Ishikawa (cell line): ENCODE measurements at regions not wholly inside any gene's neighbourhood (a gene's known extent, or its start where the extent isn't known, plus 50 kb on each side); places are given as distances from the start of the nearest gene placed in this dataset.

Experiments
- CEBPB ChIP-seq: IDR thresholded peaks from 2 replicates; pipeline ENCODE4 v1.6.1; 2012
- CREB1 ChIP-seq: IDR thresholded peaks from 2 replicates; pipeline ENCODE4 v1.6.1; 2012; ENCODE audit warnings: low read depth
- EP300 ChIP-seq: IDR thresholded peaks from 2 replicates; pipeline ENCODE4 v1.6.1; 2012; ENCODE audit warnings: borderline replicate concordance
- FOXM1 ChIP-seq: IDR thresholded peaks from 2 replicates; pipeline ENCODE4 v1.6.1; 2012; ENCODE audit warnings: low read depth, borderline replicate concordance
- NFIC ChIP-seq: IDR thresholded peaks from 2 replicates; pipeline ENCODE4 v1.6.1; 2012
- RAD21 ChIP-seq: IDR thresholded peaks from 2 replicates; pipeline ENCODE4 v1.6.1; 2012; ENCODE audit warnings: low read depth
- TAF1 ChIP-seq: IDR thresholded peaks from 2 replicates; pipeline ENCODE4 v1.6.1; 2012; ENCODE audit warnings: low read depth, mild to moderate bottlenecking
- TCF12 ChIP-seq: IDR thresholded peaks from 2 replicates; pipeline ENCODE4 v1.6.1; 2012; ENCODE audit warnings: low read depth
- TEAD4 ChIP-seq: IDR thresholded peaks from 2 replicates; pipeline ENCODE4 v1.6.1; 2012
- YY1 ChIP-seq: IDR thresholded peaks from 2 replicates; pipeline ENCODE4 v1.6.1; 2012; ENCODE audit warnings: low read depth
- TF ChIP-seq, protein P1 (sequence below): IDR thresholded peaks from 2 replicates; pipeline ENCODE4 v1.6.1; 2012; ENCODE audit warnings: low read depth, mild to moderate bottlenecking
- TF ChIP-seq, protein P2 (sequence below): IDR thresholded peaks from 2 replicates; pipeline ENCODE4 v1.6.1; 2012

DNA sequence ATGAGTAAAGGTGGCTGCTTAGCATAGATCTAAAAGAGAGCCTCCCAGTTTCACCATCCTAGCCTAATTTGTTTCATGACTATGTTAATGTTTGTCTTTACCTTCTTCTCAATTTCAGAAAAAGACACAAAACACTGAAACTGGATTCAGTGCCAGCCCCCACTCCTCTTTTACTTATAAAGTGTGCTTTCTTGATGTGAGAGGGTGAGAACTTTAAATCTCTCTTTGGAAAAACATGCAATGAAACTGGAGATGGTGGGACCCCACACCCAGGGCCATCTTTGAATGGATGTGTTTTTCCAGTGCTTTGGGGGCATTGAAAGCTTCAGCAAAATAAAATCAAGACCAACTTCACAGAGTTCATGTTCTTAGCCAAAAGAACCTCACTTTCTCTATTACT lies 185.9 kb downstream of the CYRIA start:
- TF ChIP-seq CREB1 (no peak), TAF1 (no peak), EP300 (no peak), NFIC (no peak), CEBPB (no peak), RAD21 (no peak), FOXM1 (no peak), YY1 (no peak), TCF12 (no peak), TEAD4 (no peak)
- TF ChIP-seq, protein P1, sequence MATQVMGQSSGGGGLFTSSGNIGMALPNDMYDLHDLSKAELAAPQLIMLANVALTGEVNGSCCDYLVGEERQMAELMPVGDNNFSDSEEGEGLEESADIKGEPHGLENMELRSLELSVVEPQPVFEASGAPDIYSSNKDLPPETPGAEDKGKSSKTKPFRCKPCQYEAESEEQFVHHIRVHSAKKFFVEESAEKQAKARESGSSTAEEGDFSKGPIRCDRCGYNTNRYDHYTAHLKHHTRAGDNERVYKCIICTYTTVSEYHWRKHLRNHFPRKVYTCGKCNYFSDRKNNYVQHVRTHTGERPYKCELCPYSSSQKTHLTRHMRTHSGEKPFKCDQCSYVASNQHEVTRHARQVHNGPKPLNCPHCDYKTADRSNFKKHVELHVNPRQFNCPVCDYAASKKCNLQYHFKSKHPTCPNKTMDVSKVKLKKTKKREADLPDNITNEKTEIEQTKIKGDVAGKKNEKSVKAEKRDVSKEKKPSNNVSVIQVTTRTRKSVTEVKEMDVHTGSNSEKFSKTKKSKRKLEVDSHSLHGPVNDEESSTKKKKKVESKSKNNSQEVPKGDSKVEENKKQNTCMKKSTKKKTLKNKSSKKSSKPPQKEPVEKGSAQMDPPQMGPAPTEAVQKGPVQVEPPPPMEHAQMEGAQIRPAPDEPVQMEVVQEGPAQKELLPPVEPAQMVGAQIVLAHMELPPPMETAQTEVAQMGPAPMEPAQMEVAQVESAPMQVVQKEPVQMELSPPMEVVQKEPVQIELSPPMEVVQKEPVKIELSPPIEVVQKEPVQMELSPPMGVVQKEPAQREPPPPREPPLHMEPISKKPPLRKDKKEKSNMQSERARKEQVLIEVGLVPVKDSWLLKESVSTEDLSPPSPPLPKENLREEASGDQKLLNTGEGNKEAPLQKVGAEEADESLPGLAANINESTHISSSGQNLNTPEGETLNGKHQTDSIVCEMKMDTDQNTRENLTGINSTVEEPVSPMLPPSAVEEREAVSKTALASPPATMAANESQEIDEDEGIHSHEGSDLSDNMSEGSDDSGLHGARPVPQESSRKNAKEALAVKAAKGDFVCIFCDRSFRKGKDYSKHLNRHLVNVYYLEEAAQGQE: no peak
- TF ChIP-seq, protein P2, sequence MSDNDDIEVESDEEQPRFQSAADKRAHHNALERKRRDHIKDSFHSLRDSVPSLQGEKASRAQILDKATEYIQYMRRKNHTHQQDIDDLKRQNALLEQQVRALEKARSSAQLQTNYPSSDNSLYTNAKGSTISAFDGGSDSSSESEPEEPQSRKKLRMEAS: no peak
